GM12873 (cell line): ENCODE measurements at regions not wholly inside any gene's neighbourhood (a gene's known extent, or its start where the extent isn't known, plus 50 kb on each side); places are given as distances from the start of the nearest gene placed in this dataset.
A peak's percentile ranks its signal among the peaks of the same experiment; 100 is the strongest.

Experiments used
- TF ChIP-seq, protein P1 (sequence below): IDR thresholded peaks from 2 replicates; pipeline ENCODE4 v1.5.1; 2012; ENCODE audit warnings: low read depth, mild to moderate bottlenecking, moderate library complexity, low read length, control low read depth; ENCODE audit not compliant: insufficient read depth; ENCODE audit errors: missing control alignments

GRCh38 chr14:65966188-65966587 lies 520.0 kb upstream of the CCDC196 start:
- TF ChIP-seq, protein P1, sequence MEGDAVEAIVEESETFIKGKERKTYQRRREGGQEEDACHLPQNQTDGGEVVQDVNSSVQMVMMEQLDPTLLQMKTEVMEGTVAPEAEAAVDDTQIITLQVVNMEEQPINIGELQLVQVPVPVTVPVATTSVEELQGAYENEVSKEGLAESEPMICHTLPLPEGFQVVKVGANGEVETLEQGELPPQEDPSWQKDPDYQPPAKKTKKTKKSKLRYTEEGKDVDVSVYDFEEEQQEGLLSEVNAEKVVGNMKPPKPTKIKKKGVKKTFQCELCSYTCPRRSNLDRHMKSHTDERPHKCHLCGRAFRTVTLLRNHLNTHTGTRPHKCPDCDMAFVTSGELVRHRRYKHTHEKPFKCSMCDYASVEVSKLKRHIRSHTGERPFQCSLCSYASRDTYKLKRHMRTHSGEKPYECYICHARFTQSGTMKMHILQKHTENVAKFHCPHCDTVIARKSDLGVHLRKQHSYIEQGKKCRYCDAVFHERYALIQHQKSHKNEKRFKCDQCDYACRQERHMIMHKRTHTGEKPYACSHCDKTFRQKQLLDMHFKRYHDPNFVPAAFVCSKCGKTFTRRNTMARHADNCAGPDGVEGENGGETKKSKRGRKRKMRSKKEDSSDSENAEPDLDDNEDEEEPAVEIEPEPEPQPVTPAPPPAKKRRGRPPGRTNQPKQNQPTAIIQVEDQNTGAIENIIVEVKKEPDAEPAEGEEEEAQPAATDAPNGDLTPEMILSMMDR, result peak; percentile 37

- TF ChIP-seq, protein P1, result no peak
Observed at GRCh38 chr14:65972346-65972870, 513.8 kb upstream of the CCDC196 start.

- TF ChIP-seq, protein P1, result no peak
Observed at GRCh38 chr14:65972891-65973290, 513.3 kb upstream of the CCDC196 start.

DNA sequence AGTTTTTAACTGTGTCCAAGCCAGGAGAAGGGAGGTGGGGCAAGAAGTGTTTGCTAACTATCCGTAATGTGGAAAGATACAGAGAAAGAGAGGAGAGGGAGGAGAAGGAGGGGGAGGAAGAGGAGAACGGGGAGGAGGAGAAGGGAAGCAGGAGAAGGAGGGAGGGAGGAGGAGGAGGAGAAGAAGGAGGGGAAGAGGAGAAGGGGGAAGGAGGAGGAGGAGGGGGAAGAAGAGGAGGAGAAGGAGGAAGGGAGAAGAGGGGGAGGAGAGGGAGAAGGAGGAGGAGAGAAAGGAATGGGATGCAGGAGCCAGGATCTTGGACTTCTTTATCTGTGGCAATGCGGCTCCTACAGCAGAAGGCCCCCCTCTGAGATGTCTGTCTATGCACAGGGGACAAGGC lies 510.3 kb upstream of the CCDC196 start:
- TF ChIP-seq, protein P1, result no peak

DNA sequence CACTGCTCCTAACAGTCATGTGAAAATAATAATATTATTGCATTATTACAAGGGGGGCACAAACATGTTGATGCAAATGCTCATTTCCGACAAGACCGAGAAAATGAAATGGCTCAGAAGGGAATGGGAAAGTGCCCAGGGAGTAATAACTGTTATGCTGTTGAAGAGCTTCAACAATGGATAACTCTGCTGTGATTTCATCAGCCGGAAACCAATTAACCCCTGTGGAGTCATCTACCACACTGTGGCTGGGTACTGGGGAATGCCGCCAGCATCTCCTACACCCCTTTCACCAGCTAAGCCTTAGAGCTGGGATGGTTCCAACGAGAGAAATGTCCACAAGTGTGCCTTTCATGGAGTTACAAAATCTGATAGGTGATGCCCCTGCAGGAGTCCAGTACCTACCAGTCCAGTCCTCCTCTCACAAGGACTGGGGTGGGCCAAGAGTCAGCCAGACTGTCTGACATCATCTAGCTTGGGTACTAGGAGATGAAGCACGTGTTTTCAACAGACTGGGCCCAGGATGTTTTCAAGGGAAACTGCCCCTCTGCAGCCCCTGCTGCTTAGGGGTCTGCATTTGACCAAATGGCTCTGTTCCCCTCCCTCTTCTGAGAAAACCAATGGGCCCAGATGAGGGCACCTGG lies 509.3 kb upstream of the CCDC196 start:
- TF ChIP-seq, protein P1, result no peak

- TF ChIP-seq, protein P1, result no peak
Observed at GRCh38 chr14:65981192-65981843, 504.9 kb upstream of the CCDC196 start.

GRCh38 chr14:65986041-65986440 lies 500.1 kb upstream of the CCDC196 start:
- TF ChIP-seq, protein P1, result no peak
